Testis (tissue), 2 donors: ENCODE measurements at regions not wholly inside any gene's neighbourhood (a gene's known extent, or its start where the extent isn't known, plus 50 kb on each side); places are given as distances from the start of the nearest gene placed in this dataset.

ENCODE experiments used
- POLR2A ChIP-seq: fragments of 450-650 bp; IDR thresholded peaks from one replicate; pipeline ENCODE4 v1.6.1; 2017; ENCODE audit warnings: antibody characterized with exemption, mild to moderate bottlenecking, moderate library complexity
- TF ChIP-seq, protein P1 (sequence below), 3 experiments: fragments of 450-650 bp in 2 of 3; fragments of 200-600 bp in 1 of 3; sonication (generic) in 1 of 3; IDR thresholded peaks; one replicate each; pipeline ENCODE4 v1.5.1; 2016 to 2019; ENCODE audit warnings: antibody characterized with exemption in 3 of 3, mild to moderate bottlenecking in 2 of 3, moderate library complexity in 1 of 3

DNA sequence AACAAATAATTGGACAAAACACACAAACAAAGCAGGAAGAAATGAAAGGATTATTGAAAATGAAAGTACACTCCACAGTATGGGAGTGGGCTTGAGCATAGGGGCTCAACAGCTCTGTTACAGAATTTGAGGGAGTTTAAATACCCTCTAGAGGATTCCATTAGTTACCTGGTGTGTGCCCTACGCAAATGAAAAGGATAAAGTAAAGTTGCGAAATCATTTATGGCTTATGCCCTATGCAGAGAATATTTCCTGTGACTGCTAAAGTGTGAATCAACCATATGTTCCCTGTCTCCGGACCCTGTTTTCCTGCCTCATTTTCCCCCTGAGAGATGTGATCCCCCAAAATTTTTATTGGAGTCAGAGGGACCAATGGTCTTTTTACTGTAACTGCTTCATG is 634.6 kb upstream of the CNTNAP2 start:
- TF ChIP-seq, protein P1, sequence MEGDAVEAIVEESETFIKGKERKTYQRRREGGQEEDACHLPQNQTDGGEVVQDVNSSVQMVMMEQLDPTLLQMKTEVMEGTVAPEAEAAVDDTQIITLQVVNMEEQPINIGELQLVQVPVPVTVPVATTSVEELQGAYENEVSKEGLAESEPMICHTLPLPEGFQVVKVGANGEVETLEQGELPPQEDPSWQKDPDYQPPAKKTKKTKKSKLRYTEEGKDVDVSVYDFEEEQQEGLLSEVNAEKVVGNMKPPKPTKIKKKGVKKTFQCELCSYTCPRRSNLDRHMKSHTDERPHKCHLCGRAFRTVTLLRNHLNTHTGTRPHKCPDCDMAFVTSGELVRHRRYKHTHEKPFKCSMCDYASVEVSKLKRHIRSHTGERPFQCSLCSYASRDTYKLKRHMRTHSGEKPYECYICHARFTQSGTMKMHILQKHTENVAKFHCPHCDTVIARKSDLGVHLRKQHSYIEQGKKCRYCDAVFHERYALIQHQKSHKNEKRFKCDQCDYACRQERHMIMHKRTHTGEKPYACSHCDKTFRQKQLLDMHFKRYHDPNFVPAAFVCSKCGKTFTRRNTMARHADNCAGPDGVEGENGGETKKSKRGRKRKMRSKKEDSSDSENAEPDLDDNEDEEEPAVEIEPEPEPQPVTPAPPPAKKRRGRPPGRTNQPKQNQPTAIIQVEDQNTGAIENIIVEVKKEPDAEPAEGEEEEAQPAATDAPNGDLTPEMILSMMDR (IDR thresholded peaks at IDR 0.05): no peak
- no peak for TF ChIP-seq POLR2A
